GM19238 (cell line): ENCODE measurements at regions not wholly inside any gene's neighbourhood (a gene's known extent, or its start where the extent isn't known, plus 50 kb on each side); places are given as distances from the start of the nearest gene placed in this dataset.
"Not testable (repeated sequence)": the region's sequence is repeated elsewhere in the genome, so short reads cannot be mapped to it uniquely, and the experiment has no call there.

Experiments used
- DNase-seq: peaks from one replicate; pipeline ENCODE4 v3.0.0; 2011; ENCODE audit warnings: low spot score; ENCODE audit not compliant: insufficient read length

GRCh38 chr19:34018546-34018945 is 153.8 kb upstream of the LSM14A start:
- no peak for DNase-seq

DNA sequence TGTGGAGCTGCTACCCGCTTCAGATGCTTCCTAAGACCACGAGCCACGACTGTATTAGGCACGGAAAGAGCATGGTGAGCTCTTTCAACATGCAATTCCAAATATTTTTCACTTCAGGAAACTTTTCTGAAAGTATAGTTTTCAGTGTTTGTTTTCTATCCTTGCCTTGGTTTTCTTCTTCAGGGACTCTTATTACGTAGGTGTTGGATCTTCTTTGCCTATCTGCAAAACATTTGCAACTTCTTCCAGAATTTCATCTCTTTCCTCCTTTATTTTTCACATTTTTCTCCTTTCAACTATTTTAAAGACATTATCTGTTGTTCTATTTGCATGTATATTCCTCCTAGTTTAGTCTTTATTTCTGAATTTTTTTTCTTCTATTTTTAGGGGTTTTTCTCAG is 148.9 kb upstream of the LSM14A start:
- DNase-seq = no peak

GRCh38 chr19:34033880-34034279 is 138.4 kb upstream of the LSM14A start:
- DNase-seq = no peak

DNA sequence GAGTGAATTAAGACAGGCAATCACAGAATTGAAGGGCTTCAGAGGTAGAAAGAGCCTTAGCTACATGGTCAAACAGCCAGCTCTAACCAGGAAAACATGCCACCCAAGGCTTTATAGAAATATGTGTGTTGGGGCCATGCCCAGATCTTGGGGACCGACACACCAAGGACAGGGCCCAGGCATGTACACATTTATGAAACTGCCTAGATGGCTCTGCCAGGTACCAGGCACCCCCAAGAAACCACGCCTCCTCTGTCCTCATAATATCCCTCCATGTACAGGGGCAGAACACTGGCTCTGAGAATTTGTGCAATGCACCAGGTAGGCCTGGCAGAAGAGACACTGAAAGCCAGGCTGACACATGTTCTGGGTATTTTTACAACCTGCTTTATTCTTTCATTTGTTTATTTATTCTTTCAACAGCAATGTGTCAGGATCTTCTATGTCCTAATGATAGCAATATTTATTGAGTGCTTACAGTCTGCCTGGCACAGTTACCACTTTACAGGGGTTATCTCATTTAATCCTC is 137.9 kb upstream of the LSM14A start:
- no peak for DNase-seq

DNA sequence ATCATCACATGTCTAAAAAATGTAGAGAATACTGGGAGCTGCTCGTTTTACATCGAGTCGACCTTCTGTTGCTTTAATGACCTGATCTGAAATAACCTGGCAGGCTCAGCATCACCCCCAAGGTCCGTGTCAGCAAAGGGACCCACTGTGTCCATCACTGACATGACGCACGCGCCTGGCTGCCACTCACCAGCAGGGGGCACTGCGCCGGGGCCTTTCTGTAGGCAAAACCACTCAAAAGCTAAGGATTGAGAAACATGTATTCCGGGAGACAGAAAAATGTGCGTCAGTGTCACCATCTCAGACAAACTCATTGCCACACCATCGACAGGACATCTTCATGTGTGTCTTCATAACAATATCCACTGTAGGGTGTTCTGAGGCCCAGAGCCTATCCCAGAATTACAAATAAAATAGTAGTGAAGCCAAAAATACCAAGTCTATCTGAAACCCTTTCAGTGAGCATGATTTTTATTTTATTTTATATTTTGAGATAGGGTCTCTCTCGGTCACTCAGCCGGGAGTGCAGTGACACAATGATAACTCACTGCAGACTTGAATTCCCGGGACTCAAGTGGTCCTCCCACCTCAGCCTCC is 130.3 kb upstream of the LSM14A start:
- peak; percentile 30 for DNase-seq

- no peak for DNase-seq
Measured at GRCh38 chr19:34044021-34044420, 128.3 kb upstream of the LSM14A start.

- no peak for DNase-seq
Measured at GRCh38 chr19:34049944-34050343, 122.4 kb upstream of the LSM14A start.

GRCh38 chr19:34050430-34050829 is 121.9 kb upstream of the LSM14A start:
- not testable (repeated sequence) for DNase-seq

- no peak for DNase-seq
Measured at GRCh38 chr19:34051255-34051654, 121.0 kb upstream of the LSM14A start.

DNA sequence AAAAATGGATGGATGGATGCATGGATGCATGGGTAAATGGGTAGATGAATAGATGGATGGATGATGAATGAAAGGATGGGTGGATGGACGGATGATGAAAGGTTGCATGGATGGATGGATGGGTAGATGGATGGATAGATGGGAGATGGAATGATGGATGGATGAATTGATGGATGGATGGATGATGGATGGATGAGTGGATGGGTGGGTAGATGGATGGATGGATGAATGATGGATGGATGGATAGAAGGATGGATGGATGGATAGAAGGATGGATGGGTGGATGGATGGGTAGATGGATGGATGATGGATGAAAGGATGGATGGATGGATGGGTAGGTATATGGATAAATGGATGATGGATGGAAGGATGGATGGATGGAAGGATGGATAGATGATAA is 115.1 kb upstream of the LSM14A start:
- no peak for DNase-seq

DNA sequence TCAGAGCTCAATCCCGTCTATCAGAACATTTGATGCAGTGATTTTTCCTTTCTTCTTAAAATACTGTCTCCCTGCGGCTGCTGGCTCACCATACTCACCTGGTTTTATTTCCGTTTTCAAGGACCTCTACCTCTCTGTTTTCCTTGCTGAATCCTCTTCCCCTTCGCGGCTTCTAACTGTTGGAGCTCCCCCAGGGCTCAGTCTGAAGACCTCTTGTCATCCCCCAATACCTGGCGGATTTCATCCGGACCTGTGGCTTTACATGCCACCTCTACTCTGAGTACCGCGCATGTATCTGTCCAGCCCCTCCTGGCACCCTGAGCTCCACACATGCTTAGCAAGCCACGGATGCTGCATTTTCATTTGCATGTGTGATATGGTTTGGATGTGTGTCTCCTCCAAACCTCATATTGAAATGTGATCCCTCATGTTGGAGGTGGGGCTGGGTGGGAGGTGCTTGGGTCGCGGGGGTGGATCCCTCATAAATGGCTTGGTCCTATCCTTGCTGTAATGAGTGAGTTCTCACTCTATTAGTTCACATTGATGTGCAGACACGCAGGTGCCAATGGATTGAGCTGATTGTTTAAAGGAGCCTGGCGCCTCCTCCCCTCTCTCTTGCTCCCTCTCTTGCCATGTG is 106.2 kb upstream of the LSM14A start:
- no peak for DNase-seq

- DNase-seq = no peak
Measured at GRCh38 chr19:34067861-34068271, 104.4 kb upstream of the LSM14A start.

- no peak for DNase-seq
Measured at GRCh38 chr19:34075661-34076091, 96.6 kb upstream of the LSM14A start.

- DNase-seq = no peak
Measured at GRCh38 chr19:34082289-34083077, 89.8 kb upstream of the LSM14A start.

- no peak for DNase-seq
Measured at GRCh38 chr19:34084396-34085145, 87.7 kb upstream of the LSM14A start.

GRCh38 chr19:34085336-34085735 is 87.0 kb upstream of the LSM14A start:
- no peak for DNase-seq

- no peak for DNase-seq
Measured at GRCh38 chr19:34088292-34088691, 84.0 kb upstream of the LSM14A start.

DNA sequence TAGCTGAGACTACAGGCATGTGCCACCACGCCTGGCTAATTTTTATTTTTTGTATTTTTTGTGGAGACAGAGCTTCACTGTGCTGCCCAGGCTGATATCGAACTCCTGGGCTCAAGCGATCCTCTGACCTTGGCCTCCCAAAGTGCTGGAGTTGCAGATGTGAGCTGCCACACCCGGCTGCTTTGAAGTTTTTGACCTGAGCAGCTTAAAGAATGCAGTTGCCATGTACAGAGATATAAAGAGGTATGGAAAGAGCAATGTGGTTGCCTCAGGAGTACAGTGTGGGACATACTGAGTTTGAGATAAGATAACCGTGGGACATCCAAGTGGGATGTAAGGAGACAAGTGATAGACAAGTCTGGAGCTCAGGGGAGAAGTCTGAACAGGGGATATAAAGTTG is 82.7 kb upstream of the LSM14A start:
- DNase-seq = no peak

GRCh38 chr19:34094960-34095359 is 77.3 kb upstream of the LSM14A start:
- no peak for DNase-seq

DNA sequence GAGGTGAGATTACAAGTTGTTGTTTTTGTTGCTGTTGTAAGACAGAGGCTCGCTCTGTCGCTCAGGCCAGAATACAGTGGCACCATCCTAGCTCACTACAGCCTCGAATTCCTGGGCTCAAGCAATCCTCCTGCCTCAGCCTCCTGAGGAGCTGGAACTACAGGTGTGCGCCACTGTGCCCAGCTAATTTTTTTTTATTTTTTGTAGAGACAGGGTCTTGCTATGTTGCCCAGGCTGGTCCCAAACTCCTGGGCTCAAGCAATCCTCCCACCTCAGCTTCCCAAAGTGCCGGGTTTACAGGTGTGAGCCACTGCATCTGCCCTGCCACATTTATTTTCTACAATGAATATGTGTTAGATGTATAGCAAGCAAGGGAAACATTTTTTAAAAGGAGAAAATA is 76.9 kb upstream of the LSM14A start:
- DNase-seq = not testable (repeated sequence)

DNA sequence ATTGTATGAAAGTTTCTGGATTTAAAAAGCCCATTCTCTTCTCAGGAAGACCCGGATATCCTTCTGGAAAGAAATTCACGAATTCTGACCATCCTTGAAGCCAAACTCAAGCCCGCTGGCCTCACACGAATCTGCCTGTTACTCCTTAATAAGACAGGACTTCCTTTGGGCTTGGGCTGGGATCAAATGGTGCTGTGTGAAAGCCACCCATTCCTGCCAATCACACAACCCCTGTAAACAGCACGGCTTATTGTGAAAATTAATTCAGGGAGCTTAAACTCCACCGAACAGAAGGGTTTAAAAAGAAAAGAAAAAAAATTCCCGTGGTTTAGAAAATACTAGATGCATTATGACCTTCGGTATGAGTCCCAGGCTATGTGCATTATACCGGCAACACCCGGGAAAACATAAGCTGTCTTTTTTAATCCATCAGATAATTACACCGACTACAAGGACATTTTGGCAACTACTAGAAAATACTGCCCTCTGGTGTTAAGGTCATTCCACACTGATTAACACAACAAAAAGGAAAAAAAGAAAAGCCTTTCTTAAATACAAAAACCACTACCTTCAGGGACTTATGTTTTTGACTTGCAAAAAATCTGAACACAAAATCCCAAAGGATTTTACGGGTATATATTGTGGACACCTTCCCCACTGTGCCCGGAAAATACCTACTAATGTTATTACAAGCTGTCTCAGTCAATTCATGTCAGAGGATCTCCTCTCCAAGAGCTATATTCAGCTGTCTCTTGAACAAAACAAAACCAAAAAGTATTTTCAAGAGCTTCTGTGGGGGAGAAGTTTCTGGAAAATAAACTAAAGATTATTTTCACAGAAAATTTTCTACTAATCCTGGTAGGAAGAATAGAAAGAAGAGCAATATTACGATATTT is 76.0 kb upstream of the LSM14A start:
- peak; percentile 14 for DNase-seq
